Cardiac fibroblast (primary cell): ENCODE measurements at regions not wholly inside any gene's neighbourhood (a gene's known extent, or its start where the extent isn't known, plus 50 kb on each side); places are given as distances from the start of the nearest gene placed in this dataset.

Experiments used
- DNase-seq, 2 donors: peaks; one replicate each; pipeline versions ENCODE4 v3.0.0 to v3.0.0-alpha.2; 2010; ENCODE audit warnings: low read depth in 2 of 2
- H3K4me3 ChIP-seq, 2 donors: replicated peaks in 1 of 2; 1 replicate in 1 of 2; 2 replicates in 1 of 2; pipeline ENCODE4 v1.5.1; 2011; ENCODE audit warnings: low read depth in 2 of 2, low read length in 2 of 2, mild to moderate bottlenecking in 2 of 2, moderate library complexity in 1 of 2
- TF ChIP-seq, protein P1 (sequence below): IDR thresholded peaks from one replicate; pipeline ENCODE4 v1.5.1; 2011; ENCODE audit warnings: low read depth, mild to moderate bottlenecking, low read length, inconsistent platforms

DNA sequence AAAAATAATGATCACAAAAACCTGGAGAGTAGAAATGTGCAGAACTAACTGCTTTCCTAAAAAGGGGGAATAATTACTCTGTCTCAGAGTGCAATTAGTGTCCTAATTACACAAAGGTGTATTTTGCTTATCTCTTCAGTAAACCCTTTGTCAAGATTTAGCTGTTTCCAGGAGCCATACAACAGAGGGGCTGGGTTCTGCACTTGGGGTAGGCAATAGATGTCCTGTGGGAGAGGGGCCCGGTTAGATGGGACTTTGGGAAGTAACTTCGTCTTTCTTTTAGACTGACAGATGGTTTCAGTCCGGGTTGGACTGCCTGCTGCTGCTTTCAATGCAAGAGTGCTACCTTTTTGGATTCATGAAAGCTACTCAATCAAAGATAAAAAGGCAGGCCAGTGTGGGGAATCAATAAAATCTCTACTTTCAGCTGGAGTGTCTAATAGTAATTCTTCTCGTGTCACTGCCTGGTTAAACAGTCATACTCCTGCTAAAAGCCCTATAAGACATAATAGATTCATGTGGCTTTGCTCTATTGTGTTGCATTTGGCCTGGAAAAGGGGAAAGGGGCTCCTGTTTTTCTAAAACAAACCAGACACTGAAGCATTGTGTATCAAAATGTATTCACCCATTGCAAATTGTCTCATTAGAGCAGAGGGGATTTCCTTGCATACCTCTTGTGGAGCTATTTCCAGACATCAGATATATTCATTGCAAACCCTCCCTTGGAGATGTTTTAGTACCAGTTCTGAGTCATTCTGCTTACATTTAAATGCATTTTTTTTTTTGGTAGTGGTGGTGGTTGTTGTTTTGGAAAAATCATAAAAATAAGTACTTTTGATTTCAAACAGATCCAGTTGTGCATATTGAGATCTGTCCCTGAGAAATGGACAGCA is 83.3 kb upstream of the PCDH8 start:
- TF ChIP-seq, protein P1, sequence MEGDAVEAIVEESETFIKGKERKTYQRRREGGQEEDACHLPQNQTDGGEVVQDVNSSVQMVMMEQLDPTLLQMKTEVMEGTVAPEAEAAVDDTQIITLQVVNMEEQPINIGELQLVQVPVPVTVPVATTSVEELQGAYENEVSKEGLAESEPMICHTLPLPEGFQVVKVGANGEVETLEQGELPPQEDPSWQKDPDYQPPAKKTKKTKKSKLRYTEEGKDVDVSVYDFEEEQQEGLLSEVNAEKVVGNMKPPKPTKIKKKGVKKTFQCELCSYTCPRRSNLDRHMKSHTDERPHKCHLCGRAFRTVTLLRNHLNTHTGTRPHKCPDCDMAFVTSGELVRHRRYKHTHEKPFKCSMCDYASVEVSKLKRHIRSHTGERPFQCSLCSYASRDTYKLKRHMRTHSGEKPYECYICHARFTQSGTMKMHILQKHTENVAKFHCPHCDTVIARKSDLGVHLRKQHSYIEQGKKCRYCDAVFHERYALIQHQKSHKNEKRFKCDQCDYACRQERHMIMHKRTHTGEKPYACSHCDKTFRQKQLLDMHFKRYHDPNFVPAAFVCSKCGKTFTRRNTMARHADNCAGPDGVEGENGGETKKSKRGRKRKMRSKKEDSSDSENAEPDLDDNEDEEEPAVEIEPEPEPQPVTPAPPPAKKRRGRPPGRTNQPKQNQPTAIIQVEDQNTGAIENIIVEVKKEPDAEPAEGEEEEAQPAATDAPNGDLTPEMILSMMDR = no peak

DNA sequence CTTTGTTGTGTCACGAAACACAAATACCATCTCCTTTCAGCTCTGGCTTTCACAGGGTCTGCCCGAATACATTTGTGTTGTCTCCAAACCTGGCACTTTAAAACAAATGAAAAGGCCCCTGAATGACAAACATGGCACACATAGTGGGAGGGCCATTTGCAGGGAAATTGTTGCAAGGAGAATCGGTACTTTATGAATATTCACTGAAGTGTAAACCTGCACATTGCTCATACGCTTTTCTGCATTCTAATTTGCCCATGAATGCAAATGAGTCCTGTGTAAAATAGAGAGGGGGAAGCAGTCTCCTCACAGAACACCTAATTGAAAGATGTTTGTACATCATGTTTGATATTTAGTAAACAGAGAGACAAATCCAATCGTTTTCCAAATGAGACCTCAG is 82.7 kb upstream of the PCDH8 start:
- H3K4me3 ChIP-seq = no peak overlapping the region
- DNase-seq = no peak
- TF ChIP-seq, protein P1 = no peak

More for the DNA sequence above, 83.3 kb upstream of the PCDH8 start:
- DNase-seq = no peak
- H3K4me3 ChIP-seq = no peak overlapping the region

DNA sequence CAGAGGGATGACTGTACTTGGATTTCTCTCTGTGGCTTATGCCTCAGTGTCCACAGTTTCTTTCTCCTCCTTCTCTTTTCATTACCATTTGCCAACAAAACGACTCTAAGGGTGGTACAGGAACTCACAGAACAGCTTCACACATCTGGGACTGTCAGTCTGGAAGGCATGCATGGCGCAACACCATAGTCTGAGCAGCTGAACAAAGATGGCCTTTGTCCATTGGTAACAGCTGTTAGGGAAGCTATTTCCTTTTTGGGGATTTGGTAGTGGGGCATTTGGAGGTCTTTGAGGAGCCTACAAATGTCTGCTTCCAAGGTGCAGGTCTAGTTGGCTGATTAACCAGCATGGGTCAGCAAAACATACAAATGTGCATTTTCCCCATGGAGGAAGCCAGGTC is 81.4 kb upstream of the PCDH8 start:
- no peak overlapping the region for H3K4me3 ChIP-seq
- no peak for DNase-seq
- TF ChIP-seq, protein P1 = no peak

DNA sequence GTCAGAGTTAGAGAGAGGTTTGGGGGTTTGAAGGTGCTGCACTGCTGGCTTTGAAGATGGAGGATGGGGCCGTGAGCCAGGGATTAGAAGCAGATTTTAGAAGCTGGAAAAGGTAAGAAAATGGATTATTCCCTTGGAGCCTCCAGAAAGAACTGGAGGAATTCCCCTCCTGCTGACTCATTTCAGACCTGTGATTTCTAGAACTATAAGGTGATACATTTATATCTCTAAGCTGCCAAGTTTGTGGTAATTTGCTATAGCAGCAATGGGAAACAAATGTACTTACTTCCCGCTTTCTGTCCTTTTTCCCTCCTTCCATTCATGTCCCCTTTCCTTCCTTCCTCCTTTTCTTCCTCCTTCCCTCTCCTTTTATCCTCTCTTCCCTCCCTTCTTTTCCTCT is 78.5 kb upstream of the PCDH8 start:
- TF ChIP-seq, protein P1 = no peak
- no peak overlapping the region for H3K4me3 ChIP-seq
- DNase-seq = no peak

DNA sequence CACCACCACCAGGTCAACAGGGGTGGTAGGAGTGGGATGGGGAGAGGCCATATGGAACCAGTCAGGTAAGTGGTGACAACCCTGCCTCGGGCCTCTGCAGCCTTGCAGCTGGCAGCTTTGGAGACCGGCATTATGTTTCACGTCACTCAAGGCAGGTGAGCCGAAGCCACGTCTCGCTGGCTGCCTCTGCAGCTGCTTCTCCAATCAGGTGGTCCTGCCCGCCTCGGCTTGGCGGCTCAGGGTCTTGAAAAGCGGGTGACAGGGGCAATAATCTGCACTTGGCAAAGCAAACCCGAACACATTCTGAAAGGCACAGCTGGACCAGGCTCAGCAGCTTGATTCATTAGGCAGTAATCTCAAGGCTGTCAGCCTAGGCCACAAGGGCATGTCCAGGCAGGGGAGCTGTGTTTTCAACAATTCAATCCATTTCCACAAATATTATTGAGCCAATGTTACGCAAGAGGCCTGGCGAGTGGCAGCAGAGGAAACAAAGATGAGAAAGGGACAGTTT is 77.4 kb upstream of the PCDH8 start:
- TF ChIP-seq, protein P1 = no peak
- no peak overlapping the region for H3K4me3 ChIP-seq
- DNase-seq = no peak

DNA sequence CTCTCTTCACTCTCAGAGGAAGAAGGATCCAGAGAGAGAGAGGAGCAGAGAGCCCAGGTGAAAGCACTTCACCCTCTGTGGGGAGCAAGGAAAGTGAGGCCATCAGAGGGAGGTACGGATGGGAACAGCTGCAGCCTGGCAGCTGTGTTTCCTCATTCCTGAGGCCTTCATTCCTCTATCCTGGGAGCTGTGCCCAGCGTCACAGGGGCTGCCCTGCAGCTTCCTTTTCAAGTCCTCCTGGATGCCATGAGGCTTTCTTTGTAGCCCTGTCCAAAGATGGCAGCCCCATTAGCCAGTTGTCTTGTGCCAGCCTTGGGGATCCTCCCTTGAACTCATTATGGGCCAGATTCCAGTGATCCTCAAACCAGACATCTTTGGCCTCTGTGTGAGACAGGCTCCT is 76.8 kb upstream of the PCDH8 start:
- DNase-seq = no peak
- TF ChIP-seq, protein P1 = no peak
- H3K4me3 ChIP-seq = no peak overlapping the region
